Adrenal gland (tissue), 9 donors: ENCODE measurements at regions not wholly inside any gene's neighbourhood (a gene's known extent, or its start where the extent isn't known, plus 50 kb on each side); places are given as distances from the start of the nearest gene placed in this dataset.

ENCODE experiments used
- DNase-seq, 7 donors: peaks; one replicate each; pipeline ENCODE4 v3.0.0-alpha.2; 2019 to 2020
- H3K27ac ChIP-seq, 5 donors: fragments of 200-600 bp; sonication (generic) in 4 of 5; 1 replicate in 3 of 5; 2 replicates in 2 of 5; pipeline versions ENCODE4 v1.5.1 to v1.8.0; 2016 to 2020; ENCODE audit warnings: mild to moderate bottlenecking in 1 of 5
- H3K27me3 ChIP-seq: fragments of 200-600 bp; 2 replicates; pipeline ENCODE4 v1.8.0; 2021
- H3K36me3 ChIP-seq, 2 donors: fragments of 200-600 bp; replicated peaks in 1 of 2; 1 replicate in 1 of 2; 2 replicates in 1 of 2; pipeline versions ENCODE4 v1.5.1 to v1.8.0; 2018 to 2022
- H3K4me1 ChIP-seq, 2 donors: fragments of 200-600 bp; replicated peaks in 1 of 2; 1 replicate in 1 of 2; 2 replicates in 1 of 2; pipeline versions ENCODE4 v1.5.1 to v1.8.0; 2018 to 2021
- H3K4me3 ChIP-seq, 4 donors: fragments of 200-600 bp; sonication (generic) in 3 of 4; one replicate each; pipeline ENCODE4 v1.5.1; 2016 to 2018
- H3K9me3 ChIP-seq, 3 donors: fragments of 200-600 bp; sonication (generic) in 1 of 3; replicated peaks in 1 of 3; 1 replicate in 2 of 3; 2 replicates in 1 of 3; pipeline versions ENCODE4 v1.5.1 to v1.8.0; 2016 to 2021
- CTCF ChIP-seq, 6 experiments: fragments of 450-650 bp in 4 of 6; fragments of 200-600 bp in 2 of 6; sonication (generic) in 1 of 6; IDR thresholded peaks; 1 replicate in 5 of 6; 2 replicates in 1 of 6; pipeline versions ENCODE4 v1.5.1 to v1.8.0; 2016 to 2021; ENCODE audit warnings: antibody characterized with exemption in 6 of 6, mild to moderate bottlenecking in 2 of 6, moderate library complexity in 1 of 6
- POLR2A ChIP-seq, 2 donors: fragments of 450-650 bp; IDR thresholded peaks; one replicate each; pipeline ENCODE4 v1.6.1; 2017; ENCODE audit warnings: antibody characterized with exemption in 2 of 2, mild to moderate bottlenecking in 2 of 2, moderate library complexity in 1 of 2
- WGBS, 4 donors: extraction: QIAGEN DNeasy Blood & Tissue Kit in 2 of 4; methylation state at CpG; one replicate each; pipeline versions ENCODE4 v1.1.5 to v1.1.7; 2013 to 2017; 5-methylcytosine and 5-hydroxymethylcytosine counted together
- intact Hi-C, 2 donors: fragments of 100-400 bp; cut with DNase I; formaldehyde crosslinking; loops; one replicate each; pipeline versions ENCODE4 v1.14.1 to v1.15.0; 2022 to 2023
- donor health status: healthy with polysubstance abuse.
- donor health status: Bipolar disorder and iron deficiency.
- donor health status: DM: yes; HTN: yes; CAD: no.
- donor health status: DM: no; HTN: no; CAD: no.
- donor health status: DM: no; HTN: no; CAD: no.

- intact Hi-C loops = no loop called here
- WGBS, 4 donors = 77 to 87% (median 82%) methylated on average over 4 of the region's 4 CpGs
- DNase-seq = no peak
- H3K4me1 ChIP-seq = no peaks in the 10 kb centered on the region
- TF ChIP-seq CTCF (IDR thresholded peaks at IDR 0.05) = no peak
- no peak for TF ChIP-seq POLR2A (IDR thresholded peaks at IDR 0.05)
- H3K9me3 ChIP-seq = no peaks in the 10 kb centered on the region
- no peak overlapping the region for H3K4me3 ChIP-seq
- H3K36me3 ChIP-seq = no peaks in the 10 kb centered on the region
- H3K27ac ChIP-seq = no peak overlapping the region
- H3K27me3 ChIP-seq = no peaks in the 10 kb centered on the region
These were observed 505.1 kb downstream of the SLITRK5 start for GRCh38 chr13:88176231-88176630.

- WGBS, 4 donors = 70 to 80% (median 77%) methylated on average over 4 of the region's 4 CpGs
- intact Hi-C loops = no loop called here
- Histone ChIP-seq H3K27ac (no peak overlapping the region), H3K27me3 (no peaks in the 10 kb centered on the region), H3K4me1 (no peaks in the 10 kb centered on the region), H3K9me3 (no peaks in the 10 kb centered on the region), H3K4me3 (no peak overlapping the region), H3K36me3 (no peaks in the 10 kb centered on the region)
- TF ChIP-seq POLR2A (IDR thresholded peaks at IDR 0.05) (no peak), CTCF (IDR thresholded peaks at IDR 0.05) (no peak)
- no peak for DNase-seq
These were observed 512.3 kb downstream of the SLITRK5 start for GRCh38 chr13:88183440-88183839.

GRCh38 chr13:88188986-88189385 is 517.8 kb downstream of the SLITRK5 start:
- Histone ChIP-seq H3K36me3 (no peaks in the 10 kb centered on the region), H3K4me3 (no peak overlapping the region), H3K4me1 (no peaks in the 10 kb centered on the region), H3K27me3 (no peaks in the 10 kb centered on the region), H3K27ac (no peak overlapping the region), H3K9me3 (no peaks in the 10 kb centered on the region)
- intact Hi-C loops = no loop called here
- TF ChIP-seq CTCF (IDR thresholded peaks at IDR 0.05) (no peak), POLR2A (IDR thresholded peaks at IDR 0.05) (no peak)
- 55 to 62% (median 60%) methylated on average over 3 of the region's 3 CpGs for WGBS, 4 donors
- DNase-seq = no peak

- no peak for DNase-seq
- H3K27me3 ChIP-seq = no peaks in the 10 kb centered on the region
- no peak overlapping the region for H3K4me3 ChIP-seq
- no peaks in the 10 kb centered on the region for H3K9me3 ChIP-seq
- TF ChIP-seq POLR2A (IDR thresholded peaks at IDR 0.05) = no peak
- no peak for TF ChIP-seq CTCF (IDR thresholded peaks at IDR 0.05)
- intact Hi-C loops = no loop called here
- H3K36me3 ChIP-seq = no peaks in the 10 kb centered on the region
- WGBS, 4 donors = 50 to 71% (median 61%) methylated on average over 2 of the region's 2 CpGs
- no peaks in the 10 kb centered on the region for H3K4me1 ChIP-seq
- H3K27ac ChIP-seq = no peak overlapping the region
These were observed 518.6 kb downstream of the SLITRK5 start for GRCh38 chr13:88189728-88190127.
